ENCODE measurements at regions not wholly inside any gene's neighbourhood (a gene's known extent, or its start where the extent isn't known, plus 50 kb on each side); places are given as distances from the start of the nearest gene placed in this dataset.
A peak's percentile ranks its signal among the peaks of the same experiment; 100 is the strongest.
"Not testable (repeated sequence)": the region's sequence is repeated elsewhere in the genome, so short reads cannot be mapped to it uniquely, and the experiment has no call there.

GRCh38 chr11:64438986-64439771 lies 80.2 kb downstream of the RPS6KA4 start:
- Histone ChIP-seq H3K9me3 (no peaks in the 10 kb centered on the region), H3K36me3 (no peaks in the 10 kb centered on the region), H3K27me3 (no peaks in the 10 kb centered on the region), H3K4me3 (no peak overlapping the region), H3K4me1 (no peaks in the 10 kb centered on the region), H3K27ac (no peak overlapping the region)
- no peak for ATAC-seq
- no peak for TF ChIP-seq CTCF (IDR thresholded peaks at IDR 0.05)
- DNase-seq = peak in 1 of 6 donors; percentile 32
- intact Hi-C loops (cut with DNase I) = no loop called here
- whole genome bisulfite sequencing, 2 donors = 45 to 49% methylated on average over 22 of the region's 22 CpGs
- FAIRE-seq = no peak

GRCh38 chr11:64439772-64440491 lies 81.0 kb downstream of the RPS6KA4 start:
- WGBS, 2 donors = 76 to 79% methylated on average over 8 of the region's 8 CpGs
- DNase-seq; ATAC-seq; H3K27ac ChIP-seq; FAIRE-seq; H3K9me3 ChIP-seq; H3K27me3 ChIP-seq; H3K36me3 ChIP-seq; H3K4me3 ChIP-seq; H3K4me1 ChIP-seq; intact Hi-C loops (cut with DNase I): not testable (repeated sequence)

- Histone ChIP-seq H3K27me3 (no peaks in the 10 kb centered on the region), H3K27ac (no peak overlapping the region), H3K36me3 (no peaks in the 10 kb centered on the region), H3K9me3 (no peaks in the 10 kb centered on the region), H3K4me3 (no peak overlapping the region), H3K4me1 (no peaks in the 10 kb centered on the region)
- ATAC-seq (no peak), FAIRE-seq (no peak), DNase-seq (no peak)
- no peak for TF ChIP-seq CTCF (IDR thresholded peaks at IDR 0.05)
- WGBS, 2 donors = 73 to 75% methylated on average over 11 of the region's 11 CpGs
- intact Hi-C loops (cut with DNase I) = no loop called here
These were observed 82.2 kb downstream of the RPS6KA4 start for GRCh38 chr11:64441127-64441526.

GRCh38 chr11:64443001-64443400 lies 84.0 kb downstream of the RPS6KA4 start:
- peaks cover 0 to 5% (median 3%) of the 10 kb centered on the region in 3 donors for H3K4me1 ChIP-seq
- H3K9me3 ChIP-seq = no peaks in the 10 kb centered on the region
- no peak for ATAC-seq
- intact Hi-C loops (cut with DNase I) = no loop called here
- H3K27me3 ChIP-seq = no peaks in the 10 kb centered on the region
- H3K36me3 ChIP-seq = no peaks in the 10 kb centered on the region
- no peak for FAIRE-seq
- no peak for DNase-seq
- no peak overlapping the region for H3K4me3 ChIP-seq
- TF ChIP-seq CTCF (IDR thresholded peaks at IDR 0.05) = no peak
- 79 to 94% methylated on average over 5 of the region's 5 CpGs for WGBS, 2 donors
- no peak overlapping the region for H3K27ac ChIP-seq

- intact Hi-C loops (cut with DNase I) = no loop called here
- 59 to 61% methylated on average over 4 of the region's 4 CpGs for WGBS, 2 donors
- FAIRE-seq (no peak), ATAC-seq (no peak), DNase-seq (peak in 1 of 6 donors; percentile 43)
- H3K4me1 ChIP-seq = peaks cover 3 to 17% (median 5%) of the 10 kb centered on the region in 3 donors
- H3K27me3 ChIP-seq = no peaks in the 10 kb centered on the region
- no peaks in the 10 kb centered on the region for H3K36me3 ChIP-seq
- no peak overlapping the region for H3K27ac ChIP-seq
- TF ChIP-seq CTCF (IDR thresholded peaks at IDR 0.05) = no peak
- no peak overlapping the region for H3K4me3 ChIP-seq
- no peaks in the 10 kb centered on the region for H3K9me3 ChIP-seq
These were observed 86.0 kb downstream of the RPS6KA4 start for GRCh38 chr11:64444838-64445441.
